ENCODE measurements at regions not wholly inside any gene's neighbourhood (a gene's known extent, or its start where the extent isn't known, plus 50 kb on each side); places are given as distances from the start of the nearest gene placed in this dataset.

- H3K9me3 Mint-ChIP-seq (ENCODE audit: unreplicated experiment) = peaks cover 8% of the 10 kb centered on the region
- H3K4me1 Mint-ChIP-seq (ENCODE audit: low read depth, unreplicated experiment) = no peaks in the 10 kb centered on the region
- peaks cover 19% of the 10 kb centered on the region for H3K36me3 Mint-ChIP-seq (ENCODE audit: unreplicated experiment)
- DNase-seq = no peak
- H3K27ac Mint-ChIP-seq (ENCODE audit: unreplicated experiment) = no peak overlapping the region
- TF ChIP-seq, protein P1, sequence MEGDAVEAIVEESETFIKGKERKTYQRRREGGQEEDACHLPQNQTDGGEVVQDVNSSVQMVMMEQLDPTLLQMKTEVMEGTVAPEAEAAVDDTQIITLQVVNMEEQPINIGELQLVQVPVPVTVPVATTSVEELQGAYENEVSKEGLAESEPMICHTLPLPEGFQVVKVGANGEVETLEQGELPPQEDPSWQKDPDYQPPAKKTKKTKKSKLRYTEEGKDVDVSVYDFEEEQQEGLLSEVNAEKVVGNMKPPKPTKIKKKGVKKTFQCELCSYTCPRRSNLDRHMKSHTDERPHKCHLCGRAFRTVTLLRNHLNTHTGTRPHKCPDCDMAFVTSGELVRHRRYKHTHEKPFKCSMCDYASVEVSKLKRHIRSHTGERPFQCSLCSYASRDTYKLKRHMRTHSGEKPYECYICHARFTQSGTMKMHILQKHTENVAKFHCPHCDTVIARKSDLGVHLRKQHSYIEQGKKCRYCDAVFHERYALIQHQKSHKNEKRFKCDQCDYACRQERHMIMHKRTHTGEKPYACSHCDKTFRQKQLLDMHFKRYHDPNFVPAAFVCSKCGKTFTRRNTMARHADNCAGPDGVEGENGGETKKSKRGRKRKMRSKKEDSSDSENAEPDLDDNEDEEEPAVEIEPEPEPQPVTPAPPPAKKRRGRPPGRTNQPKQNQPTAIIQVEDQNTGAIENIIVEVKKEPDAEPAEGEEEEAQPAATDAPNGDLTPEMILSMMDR (IDR thresholded peaks at IDR 0.05; ENCODE audit: partially characterized antibody, unreplicated experiment) = no peak
- H3K27me3 Mint-ChIP-seq (ENCODE audit: unreplicated experiment) = peaks cover 3% of the 10 kb centered on the region
- H3K4me3 Mint-ChIP-seq (ENCODE audit: unreplicated experiment) = no peak overlapping the region
These were observed 196.2 kb downstream of the KIF26A start for GRCh38 chr14:104334424-104335161.

GRCh38 chr14:104335176-104335575 lies 196.8 kb downstream of the KIF26A start:
- Mint-ChIP-seq H3K27ac (ENCODE audit: unreplicated experiment) (no peak overlapping the region), H3K36me3 (ENCODE audit: unreplicated experiment) (peaks cover 19% of the 10 kb centered on the region), H3K27me3 (ENCODE audit: unreplicated experiment) (peaks cover 3% of the 10 kb centered on the region), H3K4me1 (ENCODE audit: low read depth, unreplicated experiment) (no peaks in the 10 kb centered on the region), H3K9me3 (ENCODE audit: unreplicated experiment) (peaks cover 8% of the 10 kb centered on the region), H3K4me3 (ENCODE audit: unreplicated experiment) (no peak overlapping the region)
- DNase-seq = no peak
- TF ChIP-seq, protein P1 (IDR thresholded peaks at IDR 0.05; ENCODE audit: partially characterized antibody, unreplicated experiment) = no peak

DNA sequence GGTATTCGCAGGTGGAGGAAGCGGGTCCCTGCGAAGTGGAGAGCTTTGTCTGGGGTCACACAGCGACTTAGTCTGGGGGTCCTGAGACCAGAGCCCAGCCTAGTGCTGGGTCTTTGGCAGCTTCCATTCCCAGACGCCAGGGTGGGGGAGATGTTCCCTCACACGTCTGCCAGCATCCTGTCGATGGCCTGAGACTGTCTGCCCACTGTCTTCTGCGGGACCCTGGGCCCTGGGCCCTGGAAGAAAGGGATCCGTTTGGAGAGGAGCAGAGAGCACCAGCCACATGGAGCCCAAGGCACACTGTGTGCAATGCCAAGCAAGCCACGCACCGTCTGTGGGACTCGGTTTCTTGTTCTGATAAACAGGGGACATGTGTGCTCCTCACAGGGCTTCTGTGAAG lies 197.2 kb downstream of the KIF26A start:
- Mint-ChIP-seq H3K9me3 (ENCODE audit: unreplicated experiment) (peaks cover 6% of the 10 kb centered on the region), H3K4me3 (ENCODE audit: unreplicated experiment) (no peak overlapping the region), H3K4me1 (ENCODE audit: low read depth, unreplicated experiment) (no peaks in the 10 kb centered on the region), H3K27ac (ENCODE audit: unreplicated experiment) (no peak overlapping the region), H3K36me3 (ENCODE audit: unreplicated experiment) (peaks cover 19% of the 10 kb centered on the region), H3K27me3 (ENCODE audit: unreplicated experiment) (peaks cover 3% of the 10 kb centered on the region)
- TF ChIP-seq, protein P1 (IDR thresholded peaks at IDR 0.05; ENCODE audit: partially characterized antibody, unreplicated experiment) = no peak
- DNase-seq = no peak

- no peak for DNase-seq
- TF ChIP-seq, protein P1 (IDR thresholded peaks at IDR 0.05; ENCODE audit: partially characterized antibody, unreplicated experiment) = no peak
- Mint-ChIP-seq H3K27me3 (ENCODE audit: unreplicated experiment) (peaks cover 1% of the 10 kb centered on the region), H3K9me3 (ENCODE audit: unreplicated experiment) (peaks cover 4% of the 10 kb centered on the region), H3K36me3 (ENCODE audit: unreplicated experiment) (peaks cover 10% of the 10 kb centered on the region), H3K27ac (ENCODE audit: unreplicated experiment) (no peak overlapping the region), H3K4me1 (ENCODE audit: low read depth, unreplicated experiment) (peaks cover 2% of the 10 kb centered on the region), H3K4me3 (ENCODE audit: unreplicated experiment) (no peak overlapping the region)
These were observed 199.0 kb downstream of the KIF26A start for GRCh38 chr14:104337351-104337750.

GRCh38 chr14:104339361-104339760 lies 201.0 kb downstream of the KIF26A start:
- peaks cover 2% of the 10 kb centered on the region for H3K27me3 Mint-ChIP-seq (ENCODE audit: unreplicated experiment)
- no peak overlapping the region for H3K4me3 Mint-ChIP-seq (ENCODE audit: unreplicated experiment)
- TF ChIP-seq, protein P1 (IDR thresholded peaks at IDR 0.05; ENCODE audit: partially characterized antibody, unreplicated experiment) = no peak

More at GRCh38 chr14:104339361-104339760, 201.0 kb downstream of the KIF26A start:
- Mint-ChIP-seq H3K9me3 (ENCODE audit: unreplicated experiment) (peaks cover 4% of the 10 kb centered on the region), H3K27ac (ENCODE audit: unreplicated experiment) (no peak overlapping the region), H3K36me3 (ENCODE audit: unreplicated experiment) (peaks cover 10% of the 10 kb centered on the region), H3K4me1 (ENCODE audit: low read depth, unreplicated experiment) (peaks cover 2% of the 10 kb centered on the region)
- DNase-seq = no peak

Data from glutamatergic neuron (in vitro differentiated cells).